HG02852 (cell line): ENCODE measurements at regions not wholly inside any gene's neighbourhood (a gene's known extent, or its start where the extent isn't known, plus 50 kb on each side); places are given as distances from the start of the nearest gene placed in this dataset.

Experiments used
- ATAC-seq: cut with Tn5 transposase; IDR thresholded peaks from one replicate; pipeline ENCODE4 v1.9.1; 2021; ENCODE audit warnings: mild to moderate bottlenecking, moderate library complexity; ENCODE audit not compliant: unreplicated experiment

GRCh38 chr6:14818422-14818884 lies 427.4 kb upstream of the JARID2 start:
- ATAC-seq: no peak

- no peak for ATAC-seq
Measured at GRCh38 chr6:14819001-14819400, 426.9 kb upstream of the JARID2 start.

GRCh38 chr6:14819840-14820420 lies 425.9 kb upstream of the JARID2 start:
- ATAC-seq: no peak

GRCh38 chr6:14822012-14822553 lies 423.8 kb upstream of the JARID2 start:
- ATAC-seq: no peak

- ATAC-seq: no peak
Measured at GRCh38 chr6:14822679-14823078, 423.2 kb upstream of the JARID2 start.

- no peak for ATAC-seq
Measured at GRCh38 chr6:14824060-14824459, 421.8 kb upstream of the JARID2 start.

GRCh38 chr6:14824484-14825275 lies 421.2 kb upstream of the JARID2 start:
- ATAC-seq: no peak

- no peak for ATAC-seq
Measured at GRCh38 chr6:14826456-14826855, 419.4 kb upstream of the JARID2 start.

GRCh38 chr6:14827354-14827753 lies 418.5 kb upstream of the JARID2 start:
- no peak for ATAC-seq

- ATAC-seq: no peak
Measured at GRCh38 chr6:14828201-14828611, 417.7 kb upstream of the JARID2 start.

GRCh38 chr6:14831070-14831469 lies 414.8 kb upstream of the JARID2 start:
- no peak for ATAC-seq

GRCh38 chr6:14831937-14832336 lies 413.9 kb upstream of the JARID2 start:
- no peak for ATAC-seq

- no peak for ATAC-seq
Measured at GRCh38 chr6:14832427-14832826, 413.4 kb upstream of the JARID2 start.

- no peak for ATAC-seq
Measured at GRCh38 chr6:14834851-14835530, 410.9 kb upstream of the JARID2 start.

- ATAC-seq: no peak
Measured at GRCh38 chr6:14837435-14837834, 408.4 kb upstream of the JARID2 start.

- ATAC-seq: no peak
Measured at GRCh38 chr6:14838133-14838583, 407.7 kb upstream of the JARID2 start.

- no peak for ATAC-seq
Measured at GRCh38 chr6:14841901-14842421, 403.9 kb upstream of the JARID2 start.

- no peak for ATAC-seq
Measured at GRCh38 chr6:14844411-14844810, 401.5 kb upstream of the JARID2 start.

- ATAC-seq: no peak
Measured at GRCh38 chr6:14848019-14848418, 397.9 kb upstream of the JARID2 start.

- no peak for ATAC-seq
Measured at GRCh38 chr6:14849185-14849584, 396.7 kb upstream of the JARID2 start.

- ATAC-seq: no peak
Measured at GRCh38 chr6:14851281-14851680, 394.6 kb upstream of the JARID2 start.
